NB4 (cell line): ENCODE measurements at regions not wholly inside any gene's neighbourhood (a gene's known extent, or its start where the extent isn't known, plus 50 kb on each side); places are given as distances from the start of the nearest gene placed in this dataset.
"Not testable (repeated sequence)": the region's sequence is repeated elsewhere in the genome, so short reads cannot be mapped to it uniquely, and the experiment has no call there.

Experiments
- DNase-seq: peaks from one replicate; pipeline ENCODE4 v3.0.0; 2010; ENCODE audit warnings: low read depth
- H3K4me3 ChIP-seq: one replicate; pipeline ENCODE4 v1.5.1; 2011; ENCODE audit warnings: mild to moderate bottlenecking, low read depth, low read length, moderate library complexity
- MAX ChIP-seq: IDR thresholded peaks from 2 replicates; pipeline ENCODE4 v1.6.1; 2011; ENCODE audit warnings: low read depth, low read length
- MYC ChIP-seq: IDR thresholded peaks from 2 replicates; pipeline ENCODE4 v1.6.1; 2011; ENCODE audit warnings: low read depth, low read length
- POLR2A ChIP-seq: IDR thresholded peaks from 2 replicates; pipeline ENCODE4 v1.6.1; 2011; ENCODE audit warnings: mild to moderate bottlenecking; ENCODE audit not compliant: insufficient read length; ENCODE audit errors: extremely low read depth
- TF ChIP-seq, protein P1 (sequence below): IDR thresholded peaks from one replicate; pipeline ENCODE4 v1.5.1; 2012; ENCODE audit warnings: low read depth, low read length

DNA sequence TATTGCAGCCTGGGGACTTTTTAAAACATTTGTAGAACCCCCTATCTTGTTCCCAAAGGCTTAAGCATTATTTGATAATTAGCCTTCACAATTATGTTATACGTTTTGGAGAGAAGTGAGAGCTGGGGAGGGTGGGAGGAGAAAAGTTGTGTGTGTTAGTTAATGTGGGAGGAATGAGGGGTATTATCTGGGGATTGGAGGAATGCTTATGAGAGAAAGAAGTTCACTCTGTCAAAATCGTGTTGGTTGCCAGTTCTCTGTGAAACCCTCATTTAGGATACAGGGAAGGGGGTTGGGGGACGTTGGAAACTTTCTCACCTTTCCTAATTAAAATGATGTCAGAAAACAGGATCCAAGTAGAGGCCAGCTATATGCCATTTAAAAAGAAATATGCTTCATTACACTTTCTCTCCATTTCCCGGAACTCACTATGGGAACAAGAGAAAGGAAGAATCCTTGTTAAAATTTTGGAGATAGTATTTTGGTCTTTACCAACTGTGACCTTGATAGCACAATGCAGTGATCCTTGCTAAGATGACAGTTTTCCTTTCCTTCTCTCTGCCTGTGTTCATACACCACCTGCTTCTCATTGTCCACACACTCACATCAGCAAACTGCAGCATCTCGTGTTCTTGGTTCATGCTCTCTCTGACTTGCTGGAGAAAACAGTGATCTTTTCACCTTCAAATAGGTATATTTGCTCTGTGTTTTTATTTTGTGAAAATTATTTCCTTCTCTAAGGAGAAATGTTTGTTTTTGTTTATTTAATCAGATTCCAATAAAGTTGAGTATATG lies 336.7 kb upstream of the CLINT1 start:
- H3K4me3 ChIP-seq: no peak overlapping the region
- TF ChIP-seq MYC (no peak), MAX (no peak), POLR2A (no peak)
- TF ChIP-seq, protein P1, sequence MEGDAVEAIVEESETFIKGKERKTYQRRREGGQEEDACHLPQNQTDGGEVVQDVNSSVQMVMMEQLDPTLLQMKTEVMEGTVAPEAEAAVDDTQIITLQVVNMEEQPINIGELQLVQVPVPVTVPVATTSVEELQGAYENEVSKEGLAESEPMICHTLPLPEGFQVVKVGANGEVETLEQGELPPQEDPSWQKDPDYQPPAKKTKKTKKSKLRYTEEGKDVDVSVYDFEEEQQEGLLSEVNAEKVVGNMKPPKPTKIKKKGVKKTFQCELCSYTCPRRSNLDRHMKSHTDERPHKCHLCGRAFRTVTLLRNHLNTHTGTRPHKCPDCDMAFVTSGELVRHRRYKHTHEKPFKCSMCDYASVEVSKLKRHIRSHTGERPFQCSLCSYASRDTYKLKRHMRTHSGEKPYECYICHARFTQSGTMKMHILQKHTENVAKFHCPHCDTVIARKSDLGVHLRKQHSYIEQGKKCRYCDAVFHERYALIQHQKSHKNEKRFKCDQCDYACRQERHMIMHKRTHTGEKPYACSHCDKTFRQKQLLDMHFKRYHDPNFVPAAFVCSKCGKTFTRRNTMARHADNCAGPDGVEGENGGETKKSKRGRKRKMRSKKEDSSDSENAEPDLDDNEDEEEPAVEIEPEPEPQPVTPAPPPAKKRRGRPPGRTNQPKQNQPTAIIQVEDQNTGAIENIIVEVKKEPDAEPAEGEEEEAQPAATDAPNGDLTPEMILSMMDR: no peak
- no peak for DNase-seq

DNA sequence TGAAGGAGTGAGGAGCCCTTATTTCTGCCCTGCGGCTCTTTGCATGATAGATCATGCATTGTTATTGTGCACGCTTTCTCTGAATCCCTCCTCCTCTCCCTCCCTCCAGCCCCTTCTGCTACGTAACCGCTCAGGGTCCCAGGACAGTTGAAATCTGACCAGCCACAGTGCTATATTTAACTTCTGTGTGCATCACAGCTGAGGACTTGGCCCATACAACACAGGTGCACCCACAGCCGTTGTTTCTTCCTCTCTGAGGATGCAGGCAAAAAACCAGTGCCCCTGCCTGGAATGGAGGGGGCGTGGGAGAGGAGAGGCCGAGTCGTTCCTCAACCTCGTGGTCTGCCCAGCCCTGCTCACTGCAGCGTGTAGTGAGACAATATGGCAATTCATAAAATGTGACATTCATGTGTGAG lies 335.6 kb upstream of the CLINT1 start:
- no peak for DNase-seq
- no peak overlapping the region for H3K4me3 ChIP-seq
- TF ChIP-seq, protein P1: no peak
- TF ChIP-seq MYC (no peak), MAX (no peak), POLR2A (no peak)

DNA sequence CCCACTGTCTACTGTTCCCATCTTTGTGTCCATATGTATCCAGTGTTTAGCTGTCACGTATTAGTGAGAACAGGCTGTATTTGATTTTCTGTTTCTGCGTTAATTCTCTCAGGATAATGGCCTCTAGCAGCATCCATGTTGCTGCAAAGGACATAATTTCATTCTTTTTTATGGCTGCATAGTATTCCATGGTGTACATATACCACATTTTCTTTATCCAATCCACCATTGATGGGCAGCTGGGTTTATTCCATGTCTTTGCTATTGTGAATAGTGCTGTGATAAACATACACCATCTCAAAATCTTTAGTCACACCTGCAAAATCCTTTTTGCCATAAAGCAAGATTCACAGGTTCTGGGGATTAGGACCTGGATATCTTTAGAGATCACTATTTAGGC lies 334.4 kb upstream of the CLINT1 start:
- DNase-seq, H3K4me3 ChIP-seq: not testable (repeated sequence)

- TF ChIP-seq POLR2A: no peak
- no peak for TF ChIP-seq MYC
- TF ChIP-seq MAX: no peak
- TF ChIP-seq, protein P1: no peak
- DNase-seq: no peak
- no peak overlapping the region for H3K4me3 ChIP-seq
These were observed 321.5 kb upstream of the CLINT1 start for GRCh38 chr5:158180407-158180806.

DNA sequence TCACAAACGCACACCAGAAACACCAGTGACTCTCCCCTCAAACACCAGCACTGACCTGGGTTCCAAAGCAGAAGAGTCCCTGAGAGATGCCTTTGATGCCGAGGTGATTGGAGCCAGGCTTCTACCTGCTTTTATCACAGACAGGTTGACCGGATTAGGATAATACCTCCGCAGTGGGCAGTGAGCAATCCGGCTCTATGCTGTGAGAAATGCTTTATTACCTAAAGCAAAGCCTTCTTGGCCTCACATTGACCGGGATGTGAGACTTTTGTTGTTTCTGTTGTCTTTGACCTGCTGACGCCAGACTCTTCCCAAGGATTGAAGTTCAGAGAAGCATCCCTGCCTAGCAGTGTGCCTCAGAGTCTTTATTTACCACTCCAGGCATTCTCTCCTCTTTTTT lies 320.3 kb upstream of the CLINT1 start:
- no peak for TF ChIP-seq POLR2A
- TF ChIP-seq MYC: no peak
- TF ChIP-seq, protein P1: no peak
- TF ChIP-seq MAX: no peak
- DNase-seq: no peak
- H3K4me3 ChIP-seq: no peak overlapping the region

- no peak for DNase-seq
- no peak for TF ChIP-seq POLR2A
- TF ChIP-seq, protein P1: no peak
- TF ChIP-seq MAX: no peak
- TF ChIP-seq MYC: no peak
- no peak overlapping the region for H3K4me3 ChIP-seq
These were observed 319.6 kb upstream of the CLINT1 start for GRCh38 chr5:158178535-158178934.
